ENCODE measurements at regions not wholly inside any gene's neighbourhood (a gene's known extent, or its start where the extent isn't known, plus 50 kb on each side); places are given as distances from the start of the nearest gene placed in this dataset.

DNA sequence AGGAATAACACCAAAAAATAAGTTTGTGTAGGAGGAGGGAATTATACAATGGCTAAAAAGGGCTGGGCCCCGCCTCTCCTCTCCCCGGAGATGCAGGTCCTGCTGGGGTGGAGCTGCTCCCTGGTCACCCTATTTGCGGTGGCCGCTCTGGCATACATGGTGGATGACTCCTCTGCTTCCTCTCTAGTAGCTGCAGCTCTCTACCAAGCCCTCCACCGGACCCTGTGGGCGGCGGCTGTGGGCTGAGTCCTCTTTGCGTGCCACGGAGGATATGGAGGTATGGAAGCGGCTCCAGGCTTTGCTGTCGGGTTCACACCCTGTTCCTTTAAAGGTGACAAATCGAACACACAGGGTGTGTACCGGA lies 77.1 kb upstream of the SEC11C start:
- no peak for TF ChIP-seq EP300 (IDR thresholded peaks at IDR 0.05; ENCODE audit: borderline replicate concordance)
- TF ChIP-seq EGR1 (IDR thresholded peaks at IDR 0.05), result no peak
- no peak for TF ChIP-seq CREB1 (IDR thresholded peaks at IDR 0.05; ENCODE audit: low read depth)
- TF ChIP-seq NFIC (IDR thresholded peaks at IDR 0.05), result no peak
- TF ChIP-seq, protein P1, sequence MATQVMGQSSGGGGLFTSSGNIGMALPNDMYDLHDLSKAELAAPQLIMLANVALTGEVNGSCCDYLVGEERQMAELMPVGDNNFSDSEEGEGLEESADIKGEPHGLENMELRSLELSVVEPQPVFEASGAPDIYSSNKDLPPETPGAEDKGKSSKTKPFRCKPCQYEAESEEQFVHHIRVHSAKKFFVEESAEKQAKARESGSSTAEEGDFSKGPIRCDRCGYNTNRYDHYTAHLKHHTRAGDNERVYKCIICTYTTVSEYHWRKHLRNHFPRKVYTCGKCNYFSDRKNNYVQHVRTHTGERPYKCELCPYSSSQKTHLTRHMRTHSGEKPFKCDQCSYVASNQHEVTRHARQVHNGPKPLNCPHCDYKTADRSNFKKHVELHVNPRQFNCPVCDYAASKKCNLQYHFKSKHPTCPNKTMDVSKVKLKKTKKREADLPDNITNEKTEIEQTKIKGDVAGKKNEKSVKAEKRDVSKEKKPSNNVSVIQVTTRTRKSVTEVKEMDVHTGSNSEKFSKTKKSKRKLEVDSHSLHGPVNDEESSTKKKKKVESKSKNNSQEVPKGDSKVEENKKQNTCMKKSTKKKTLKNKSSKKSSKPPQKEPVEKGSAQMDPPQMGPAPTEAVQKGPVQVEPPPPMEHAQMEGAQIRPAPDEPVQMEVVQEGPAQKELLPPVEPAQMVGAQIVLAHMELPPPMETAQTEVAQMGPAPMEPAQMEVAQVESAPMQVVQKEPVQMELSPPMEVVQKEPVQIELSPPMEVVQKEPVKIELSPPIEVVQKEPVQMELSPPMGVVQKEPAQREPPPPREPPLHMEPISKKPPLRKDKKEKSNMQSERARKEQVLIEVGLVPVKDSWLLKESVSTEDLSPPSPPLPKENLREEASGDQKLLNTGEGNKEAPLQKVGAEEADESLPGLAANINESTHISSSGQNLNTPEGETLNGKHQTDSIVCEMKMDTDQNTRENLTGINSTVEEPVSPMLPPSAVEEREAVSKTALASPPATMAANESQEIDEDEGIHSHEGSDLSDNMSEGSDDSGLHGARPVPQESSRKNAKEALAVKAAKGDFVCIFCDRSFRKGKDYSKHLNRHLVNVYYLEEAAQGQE (IDR thresholded peaks at IDR 0.05; ENCODE audit: low read depth), result no peak
- TF ChIP-seq TAF1 (IDR thresholded peaks at IDR 0.05; ENCODE audit: low read depth), result no peak
- no peak for TF ChIP-seq ZBTB7A (IDR thresholded peaks at IDR 0.05; ENCODE audit: low read depth)

Data from Ishikawa (cell line).